Loucy (cell line): ENCODE measurements at regions not wholly inside any gene's neighbourhood (a gene's known extent, or its start where the extent isn't known, plus 50 kb on each side); places are given as distances from the start of the nearest gene placed in this dataset.

Experiments
- H2AFZ ChIP-seq: fragments of 200-600 bp; sonication (generic); 2 replicates; pipeline ENCODE4 v1.6.0; 2016; ENCODE audit warnings: antibody characterized with exemption, mild to moderate bottlenecking, low read length, moderate library complexity
- H3F3A ChIP-seq: fragments of 200-600 bp; 2 replicates; pipeline ENCODE4 v1.6.0; 2016; ENCODE audit warnings: antibody characterized with exemption, low read depth, mild to moderate bottlenecking
- H3K27me3 ChIP-seq: fragments of 200-600 bp; sonication (generic); 2 replicates; pipeline ENCODE4 v1.6.1; 2014; ENCODE audit warnings: low read length, mild to moderate bottlenecking; ENCODE audit not compliant: insufficient read depth, poor library complexity, severe bottlenecking
- H3K36me3 ChIP-seq: fragments of 200-600 bp; sonication (generic); 2 replicates; pipeline ENCODE4 v1.6.1; 2016; ENCODE audit warnings: low read length; ENCODE audit not compliant: insufficient read depth
- H3K4me1 ChIP-seq: fragments of 200-600 bp; sonication (generic); 2 replicates; pipeline ENCODE4 v1.5.1; 2014; ENCODE audit warnings: low read length, mild to moderate bottlenecking; ENCODE audit not compliant: insufficient read depth, poor library complexity, severe bottlenecking
- H3K4me2 ChIP-seq: fragments of 200-600 bp; sonication (generic); 2 replicates; pipeline ENCODE4 v1.6.0; 2014; ENCODE audit warnings: antibody characterized with exemption, low read length, low read depth, mild to moderate bottlenecking; ENCODE audit not compliant: poor library complexity, severe bottlenecking
- H3K4me3 ChIP-seq: fragments of 200-600 bp; sonication (generic); 2 replicates; pipeline ENCODE4 v1.5.1; 2014; ENCODE audit warnings: low read length, mild to moderate bottlenecking, mixed read lengths; ENCODE audit not compliant: poor library complexity, severe bottlenecking
- H3K79me2 ChIP-seq: fragments of 200-600 bp; sonication (generic); 2 replicates; pipeline ENCODE4 v1.6.1; 2014; ENCODE audit warnings: low read length; ENCODE audit not compliant: insufficient read depth
- H3K9ac ChIP-seq: fragments of 200-600 bp; sonication (generic); 2 replicates; pipeline ENCODE4 v1.6.0; 2014; ENCODE audit warnings: mild to moderate bottlenecking, low read depth, low read length, moderate library complexity; ENCODE audit not compliant: poor library complexity, severe bottlenecking
- H3K9me2 ChIP-seq: fragments of 200-600 bp; sonication (generic); replicated peaks from 2 replicates; pipeline ENCODE4 v1.6.1; 2016; ENCODE audit warnings: low read depth, low read length, mixed read lengths
- H3K9me3 ChIP-seq: fragments of 200-600 bp; sonication (generic); 2 replicates; pipeline ENCODE4 v1.6.1; 2014; ENCODE audit warnings: mild to moderate bottlenecking, antibody characterized with exemption, low read length, low read depth; ENCODE audit not compliant: insufficient read depth
- H4K20me1 ChIP-seq: fragments of 200-600 bp; sonication (generic); 2 replicates; pipeline ENCODE4 v1.6.0; 2014; ENCODE audit warnings: antibody characterized with exemption, low read length, mild to moderate bottlenecking; ENCODE audit not compliant: insufficient read depth, poor library complexity, severe bottlenecking
- EZH2phosphoT487 ChIP-seq: fragments of 200-600 bp; IDR thresholded peaks from 2 replicates; pipeline ENCODE4 v1.6.1; 2018; ENCODE audit warnings: antibody characterized with exemption, mild to moderate bottlenecking, moderate library complexity, borderline replicate concordance
- TF ChIP-seq, protein P1 (sequence below): fragments of 200-600 bp; sonication (generic); conservative IDR thresholded peaks from 2 replicates; pipeline ENCODE4 v1.5.1; 2014; ENCODE audit warnings: mild to moderate bottlenecking, antibody characterized with exemption, low read length

GRCh38 chr11:56849852-56850251 is 101.4 kb upstream of the OR9G4 start:
- no peak overlapping the region for H3K9ac ChIP-seq
- H3K36me3 ChIP-seq: no peaks in the 10 kb centered on the region
- no peaks in the 10 kb centered on the region for H3K9me3 ChIP-seq
- TF ChIP-seq, protein P1, sequence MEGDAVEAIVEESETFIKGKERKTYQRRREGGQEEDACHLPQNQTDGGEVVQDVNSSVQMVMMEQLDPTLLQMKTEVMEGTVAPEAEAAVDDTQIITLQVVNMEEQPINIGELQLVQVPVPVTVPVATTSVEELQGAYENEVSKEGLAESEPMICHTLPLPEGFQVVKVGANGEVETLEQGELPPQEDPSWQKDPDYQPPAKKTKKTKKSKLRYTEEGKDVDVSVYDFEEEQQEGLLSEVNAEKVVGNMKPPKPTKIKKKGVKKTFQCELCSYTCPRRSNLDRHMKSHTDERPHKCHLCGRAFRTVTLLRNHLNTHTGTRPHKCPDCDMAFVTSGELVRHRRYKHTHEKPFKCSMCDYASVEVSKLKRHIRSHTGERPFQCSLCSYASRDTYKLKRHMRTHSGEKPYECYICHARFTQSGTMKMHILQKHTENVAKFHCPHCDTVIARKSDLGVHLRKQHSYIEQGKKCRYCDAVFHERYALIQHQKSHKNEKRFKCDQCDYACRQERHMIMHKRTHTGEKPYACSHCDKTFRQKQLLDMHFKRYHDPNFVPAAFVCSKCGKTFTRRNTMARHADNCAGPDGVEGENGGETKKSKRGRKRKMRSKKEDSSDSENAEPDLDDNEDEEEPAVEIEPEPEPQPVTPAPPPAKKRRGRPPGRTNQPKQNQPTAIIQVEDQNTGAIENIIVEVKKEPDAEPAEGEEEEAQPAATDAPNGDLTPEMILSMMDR: no peak
- TF ChIP-seq EZH2phosphoT487: no peak
- H3K79me2 ChIP-seq: no peaks in the 10 kb centered on the region
- no peaks in the 10 kb centered on the region for H4K20me1 ChIP-seq
- no peak overlapping the region for H3K4me3 ChIP-seq
- no peak overlapping the region for H3K4me2 ChIP-seq
- no peak overlapping the region for H2AFZ ChIP-seq
- no peaks in the 10 kb centered on the region for H3K4me1 ChIP-seq
- H3K9me2 ChIP-seq: no peaks in the 10 kb centered on the region
- H3K27me3 ChIP-seq: no peaks in the 10 kb centered on the region
- no peaks in the 10 kb centered on the region for H3F3A ChIP-seq

DNA sequence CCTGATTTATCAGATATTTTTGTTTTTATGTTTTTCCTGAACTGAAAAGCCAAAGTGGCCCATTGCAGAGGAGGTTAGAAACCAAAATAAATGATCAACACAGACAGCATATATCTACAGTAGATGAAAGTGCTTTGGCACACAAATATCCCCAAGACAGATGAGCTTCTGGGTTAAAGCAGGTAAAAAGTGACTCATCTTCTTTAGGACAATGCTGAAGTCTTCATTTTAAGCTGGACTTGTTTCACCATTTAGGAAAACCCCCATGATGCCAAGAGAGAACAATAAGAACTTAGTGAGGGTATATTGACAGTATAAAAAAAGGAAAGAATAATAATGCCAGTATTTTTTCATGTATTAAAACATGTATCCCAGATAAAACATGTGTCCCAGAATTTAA is 100.8 kb upstream of the OR9G4 start:
- Histone ChIP-seq H4K20me1 (no peaks in the 10 kb centered on the region), H3K9ac (no peak overlapping the region), H3K79me2 (no peaks in the 10 kb centered on the region), H3K36me3 (no peaks in the 10 kb centered on the region), H3K4me1 (no peaks in the 10 kb centered on the region), H3K4me2 (no peak overlapping the region), H3K4me3 (no peak overlapping the region), H3F3A (no peaks in the 10 kb centered on the region), H2AFZ (no peak overlapping the region), H3K27me3 (no peaks in the 10 kb centered on the region), H3K9me3 (no peaks in the 10 kb centered on the region), H3K9me2 (no peaks in the 10 kb centered on the region)
- TF ChIP-seq, protein P1: no peak
- no peak for TF ChIP-seq EZH2phosphoT487

DNA sequence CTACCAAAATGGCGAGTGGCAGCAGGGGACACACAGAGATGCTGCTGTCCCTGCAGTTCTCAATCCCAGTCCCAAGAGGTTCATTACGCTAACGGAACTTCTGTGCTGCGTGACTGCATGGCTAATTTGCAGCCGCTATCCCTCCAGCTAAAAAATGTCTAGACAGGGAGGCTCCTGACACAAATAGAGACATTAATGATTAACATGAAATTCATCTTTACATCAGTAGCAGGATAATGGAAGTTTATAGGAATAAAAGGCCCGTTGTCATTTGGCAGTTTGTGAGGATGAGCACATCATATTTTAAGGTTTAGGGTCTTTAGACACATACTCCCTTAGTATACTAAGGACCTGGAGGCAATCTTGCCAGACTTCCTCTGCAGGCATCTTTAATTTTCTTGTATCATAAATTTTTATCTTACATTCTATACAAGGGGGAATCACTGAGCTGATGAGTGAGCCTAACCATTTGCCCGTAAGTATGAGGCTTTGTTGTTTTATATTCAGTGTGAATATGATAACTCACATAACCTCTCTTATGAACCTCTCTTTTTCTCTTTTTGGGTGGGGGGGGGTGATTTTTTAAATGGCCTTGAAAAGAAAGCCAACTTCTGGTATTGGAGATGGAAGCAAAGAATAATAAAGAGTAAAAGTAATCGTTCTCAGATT is 99.8 kb upstream of the OR9G4 start:
- Histone ChIP-seq H3K27me3 (no peaks in the 10 kb centered on the region), H4K20me1 (no peaks in the 10 kb centered on the region), H3F3A (no peaks in the 10 kb centered on the region), H3K9me2 (no peaks in the 10 kb centered on the region), H2AFZ (no peak overlapping the region), H3K9me3 (no peaks in the 10 kb centered on the region), H3K9ac (no peak overlapping the region), H3K4me1 (no peaks in the 10 kb centered on the region), H3K4me3 (no peak overlapping the region), H3K79me2 (no peaks in the 10 kb centered on the region), H3K4me2 (no peak overlapping the region), H3K36me3 (no peaks in the 10 kb centered on the region)
- TF ChIP-seq, protein P1: no peak
- no peak for TF ChIP-seq EZH2phosphoT487
